IMR-90 (cell line): ENCODE measurements at regions not wholly inside any gene's neighbourhood (a gene's known extent, or its start where the extent isn't known, plus 50 kb on each side); places are given as distances from the start of the nearest gene placed in this dataset.

Experiments used
- CEBPB ChIP-seq: IDR thresholded peaks from 2 replicates; pipeline ENCODE4 v1.6.1; 2012; ENCODE audit warnings: low read depth, low read length, improper control_type of control experiment
- MAFK ChIP-seq: IDR thresholded peaks from 2 replicates; pipeline ENCODE4 v1.6.1; 2012; ENCODE audit warnings: low read depth, low read length, improper control_type of control experiment
- MXI1 ChIP-seq: IDR thresholded peaks from 2 replicates; pipeline ENCODE4 v1.6.1; 2012; ENCODE audit warnings: low read depth, mild to moderate bottlenecking, low read length, moderate library complexity, borderline replicate concordance
- POLR2A ChIP-seq: IDR thresholded peaks from 2 replicates; pipeline ENCODE4 v1.6.1; 2012; ENCODE audit warnings: mild to moderate bottlenecking, low read depth, low read length
- RAD21 ChIP-seq: IDR thresholded peaks from 2 replicates; pipeline ENCODE4 v1.6.1; 2012; ENCODE audit warnings: low read length, improper control_type of control experiment
- RFX5 ChIP-seq: IDR thresholded peaks from 2 replicates; pipeline ENCODE4 v1.8.0; 2012; ENCODE audit warnings: low read depth, mild to moderate bottlenecking, low read length, moderate library complexity
- TF ChIP-seq, protein P1 (sequence below): conservative IDR thresholded peaks from 2 replicates; pipeline ENCODE4 v1.5.1; 2012; ENCODE audit warnings: mild to moderate bottlenecking, low read depth, low read length, improper control_type of control experiment
- TF ChIP-seq, protein P2 (sequence below): fragments of 150-350 bp; IDR thresholded peaks from 2 replicates; pipeline ENCODE4 v1.6.1; 2017; ENCODE audit warnings: mild to moderate bottlenecking, antibody characterized with exemption, low read length, low read depth

DNA sequence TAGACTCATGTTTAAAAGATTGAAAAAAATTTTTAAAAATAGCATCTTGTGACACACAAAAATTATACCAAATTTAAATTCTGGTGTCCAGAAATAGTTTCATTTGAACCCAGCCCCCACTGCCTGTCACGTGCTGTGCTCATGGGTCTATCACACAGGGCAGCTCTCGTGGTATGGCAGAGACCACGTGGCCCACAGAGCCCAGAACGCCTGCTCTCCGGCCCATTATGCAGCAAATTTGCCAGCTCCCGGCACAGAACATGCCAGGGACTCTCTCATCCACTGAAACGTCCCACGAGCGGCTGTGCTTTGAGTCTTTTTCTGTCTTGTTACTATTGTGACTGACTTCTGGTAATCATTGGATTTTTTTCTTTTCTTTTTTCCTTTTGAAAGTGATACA is 224.3 kb downstream of the TTLL2 start:
- TF ChIP-seq, protein P1, sequence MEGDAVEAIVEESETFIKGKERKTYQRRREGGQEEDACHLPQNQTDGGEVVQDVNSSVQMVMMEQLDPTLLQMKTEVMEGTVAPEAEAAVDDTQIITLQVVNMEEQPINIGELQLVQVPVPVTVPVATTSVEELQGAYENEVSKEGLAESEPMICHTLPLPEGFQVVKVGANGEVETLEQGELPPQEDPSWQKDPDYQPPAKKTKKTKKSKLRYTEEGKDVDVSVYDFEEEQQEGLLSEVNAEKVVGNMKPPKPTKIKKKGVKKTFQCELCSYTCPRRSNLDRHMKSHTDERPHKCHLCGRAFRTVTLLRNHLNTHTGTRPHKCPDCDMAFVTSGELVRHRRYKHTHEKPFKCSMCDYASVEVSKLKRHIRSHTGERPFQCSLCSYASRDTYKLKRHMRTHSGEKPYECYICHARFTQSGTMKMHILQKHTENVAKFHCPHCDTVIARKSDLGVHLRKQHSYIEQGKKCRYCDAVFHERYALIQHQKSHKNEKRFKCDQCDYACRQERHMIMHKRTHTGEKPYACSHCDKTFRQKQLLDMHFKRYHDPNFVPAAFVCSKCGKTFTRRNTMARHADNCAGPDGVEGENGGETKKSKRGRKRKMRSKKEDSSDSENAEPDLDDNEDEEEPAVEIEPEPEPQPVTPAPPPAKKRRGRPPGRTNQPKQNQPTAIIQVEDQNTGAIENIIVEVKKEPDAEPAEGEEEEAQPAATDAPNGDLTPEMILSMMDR, result no peak
- TF ChIP-seq POLR2A (no peak), RAD21 (no peak), CEBPB (no peak), RFX5 (no peak), MAFK (no peak), MXI1 (no peak)
- TF ChIP-seq, protein P2, sequence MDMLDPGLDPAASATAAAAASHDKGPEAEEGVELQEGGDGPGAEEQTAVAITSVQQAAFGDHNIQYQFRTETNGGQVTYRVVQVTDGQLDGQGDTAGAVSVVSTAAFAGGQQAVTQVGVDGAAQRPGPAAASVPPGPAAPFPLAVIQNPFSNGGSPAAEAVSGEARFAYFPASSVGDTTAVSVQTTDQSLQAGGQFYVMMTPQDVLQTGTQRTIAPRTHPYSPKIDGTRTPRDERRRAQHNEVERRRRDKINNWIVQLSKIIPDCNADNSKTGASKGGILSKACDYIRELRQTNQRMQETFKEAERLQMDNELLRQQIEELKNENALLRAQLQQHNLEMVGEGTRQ, result no peak
